ENCODE measurements at regions not wholly inside any gene's neighbourhood (a gene's known extent, or its start where the extent isn't known, plus 50 kb on each side); places are given as distances from the start of the nearest gene placed in this dataset.

GRCh38 chr5:174317256-174317894 is 271.9 kb downstream of the NSG2 start:
- TF ChIP-seq CTCF (IDR thresholded peaks at IDR 0.05) (peak in 1 of 2 donors; percentile 50), EP300 (IDR thresholded peaks at IDR 0.05) (no peak), POLR2AphosphoS5 (IDR thresholded peaks at IDR 0.05) (no peak), POLR2A (IDR thresholded peaks at IDR 0.05) (no peak)

Data from suprapubic skin (tissue), 4 donors.